Keratinocyte (primary cell): ENCODE measurements at regions not wholly inside any gene's neighbourhood (a gene's known extent, or its start where the extent isn't known, plus 50 kb on each side); places are given as distances from the start of the nearest gene placed in this dataset.

ENCODE experiments used
- DNase-seq: peaks from one replicate; pipeline ENCODE4 v3.0.0-alpha.2; 2011; ENCODE audit warnings: low read depth, missing footprints, low spot score
- FAIRE-seq: peaks from 2 replicates; lab custom pipeline; 2011; peaks lifted over from hg19 to GRCh38; lab: Jason Lieb, UNC
- H2AFZ ChIP-seq: 2 replicates; pipeline ENCODE4 v1.6.0; 2012; ENCODE audit warnings: low read length, control low read depth, inconsistent platforms; ENCODE audit not compliant: control insufficient read depth
- H3K27ac ChIP-seq: 2 replicates; pipeline ENCODE4 v1.5.1; 2011; ENCODE audit warnings: low read length; ENCODE audit not compliant: control insufficient read depth, insufficient read depth
- H3K27me3 ChIP-seq: 3 replicates; pipeline ENCODE4 v1.6.0; 2011; ENCODE audit warnings: low read length; ENCODE audit not compliant: control insufficient read depth, insufficient read depth; ENCODE audit errors: extremely low read depth
- H3K36me3 ChIP-seq, 2 experiments: 2 replicates in 1 of 2; 3 replicates in 1 of 2; pipeline ENCODE4 v1.5.1; 2011; ENCODE audit warnings: low read length in 2 of 2, mild to moderate bottlenecking in 1 of 2; ENCODE audit not compliant: control insufficient read depth in 2 of 2, insufficient read depth in 2 of 2; ENCODE audit errors: extremely low read depth in 1 of 2
- H3K4me1 ChIP-seq: 3 replicates; pipeline ENCODE4 v1.5.1; 2011; ENCODE audit warnings: low read length; ENCODE audit not compliant: control insufficient read depth, insufficient read depth; ENCODE audit errors: extremely low read depth
- H3K4me2 ChIP-seq: 3 replicates; pipeline ENCODE4 v1.6.0; 2011; ENCODE audit warnings: low read depth, low read length; ENCODE audit not compliant: control insufficient read depth, insufficient read depth; ENCODE audit errors: extremely low read depth
- H3K4me3 ChIP-seq, 3 experiments: fragments of 200-600 bp in 1 of 3; sonication (generic) in 1 of 3; 2 replicates in 2 of 3; 3 replicates in 1 of 3; pipeline ENCODE4 v1.5.1; 2011 to 2016; ENCODE audit warnings: low read length in 3 of 3, mild to moderate bottlenecking in 3 of 3, control low read depth in 2 of 3, inconsistent platforms in 1 of 3, low read depth in 1 of 3, mixed read lengths in 1 of 3, mixed run types in 1 of 3, moderate library complexity in 1 of 3; ENCODE audit not compliant: control insufficient read depth in 2 of 3, insufficient read depth in 2 of 3; ENCODE audit errors: extremely low read depth in 1 of 3
- H3K79me2 ChIP-seq: 2 replicates; pipeline ENCODE4 v1.6.0; 2012; ENCODE audit warnings: low read length; ENCODE audit not compliant: control insufficient read depth, insufficient read depth
- H3K9ac ChIP-seq: 3 replicates; pipeline ENCODE4 v1.6.0; 2011; ENCODE audit warnings: low read length; ENCODE audit not compliant: control insufficient read depth, insufficient read depth; ENCODE audit errors: extremely low read depth
- H3K9me1 ChIP-seq: 3 replicates; pipeline ENCODE4 v1.6.0; 2011; ENCODE audit warnings: low read length; ENCODE audit not compliant: control insufficient read depth, insufficient read depth; ENCODE audit errors: extremely low read depth
- H3K9me3 ChIP-seq: 2 replicates; pipeline ENCODE4 v1.5.1; 2012; ENCODE audit warnings: low read depth, low read length; ENCODE audit not compliant: control insufficient read depth
- H4K20me1 ChIP-seq: 3 replicates; pipeline ENCODE4 v1.6.0; 2011; ENCODE audit warnings: low read length; ENCODE audit not compliant: control insufficient read depth, insufficient read depth; ENCODE audit errors: extremely low read depth
- CTCF ChIP-seq, 3 experiments: IDR thresholded peaks in 1 of 3; conservative IDR thresholded peaks in 1 of 3; optimal IDR thresholded peaks in 1 of 3; 2 replicates in 2 of 3; 3 replicates in 1 of 3; pipeline versions ENCODE3 to v1.5.1; 2011; ENCODE audit warnings: low read length in 3 of 3, mild to moderate bottlenecking in 3 of 3, moderate library complexity in 2 of 3, control low read depth in 1 of 3, inconsistent platforms in 1 of 3; ENCODE audit not compliant: insufficient read depth in 2 of 3; ENCODE audit errors: extremely low read depth in 1 of 3
- EZH2 ChIP-seq: IDR thresholded peaks from one replicate; pipeline ENCODE4 v1.6.1; 2012; ENCODE audit warnings: inconsistent platforms, mild to moderate bottlenecking, low read length, moderate library complexity
- dilution Hi-C: fragments of 300-500 bp; cut with MboI; formaldehyde crosslinking; loops from one replicate; pipeline ENCODE4 v1.7.0; 2020; ENCODE audit warnings: low sequenced_read_pairs; ENCODE audit not compliant: extremely low pct_ligation_motif_present

DNA sequence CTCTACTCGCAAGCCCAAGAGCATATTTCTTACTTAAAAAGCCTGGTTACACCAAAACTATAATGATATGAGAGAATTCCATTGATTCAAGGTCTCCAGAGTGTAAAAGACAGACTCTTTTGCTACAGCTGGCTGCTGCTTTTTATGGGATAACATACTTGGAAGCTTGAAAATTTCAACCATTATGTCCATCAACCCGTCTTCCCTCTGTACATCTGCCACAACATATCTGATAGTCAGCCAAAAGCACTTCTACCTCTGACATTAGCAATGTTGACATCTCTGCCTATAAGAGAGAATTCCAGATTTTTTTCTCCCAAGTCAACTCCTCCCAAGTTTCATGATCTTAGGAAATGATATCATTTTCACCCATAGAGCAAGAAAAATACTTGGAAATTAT is 54.4 kb upstream of the IQCM start:
- no peak for TF ChIP-seq EZH2
- TF ChIP-seq CTCF (optimal IDR thresholded peaks at IDR 0.05 in 1 of 3, IDR thresholded peaks at IDR 0.05 in 1 of 3, conservative IDR thresholded peaks at IDR 0.05 in 1 of 3; ENCODE audit: extremely low read depth in 1 of 3, insufficient read depth in 2 of 3, low read length in 3 of 3): no peak
- DNase-seq (no peak), FAIRE-seq (no peak)
- H3K9me1 ChIP-seq: no peaks in the 10 kb centered on the region
- no peaks in the 10 kb centered on the region for H3K27me3 ChIP-seq
- no peak overlapping the region for H3K4me2 ChIP-seq
- H3K9me3 ChIP-seq: no peaks in the 10 kb centered on the region
- H3K27ac ChIP-seq: no peak overlapping the region
- no peak overlapping the region for H3K4me3 ChIP-seq
- dilution Hi-C loops: no loop called here
- no peak overlapping the region for H2AFZ ChIP-seq
- no peak overlapping the region for H3K9ac ChIP-seq
- no peaks in the 10 kb centered on the region for H4K20me1 ChIP-seq
- H3K36me3 ChIP-seq: no peaks in the 10 kb centered on the region
- H3K4me1 ChIP-seq: no peaks in the 10 kb centered on the region
- no peaks in the 10 kb centered on the region for H3K79me2 ChIP-seq

GRCh38 chr4:149881744-149882143 is 66.1 kb upstream of the IQCM start:
- no peak overlapping the region for H3K4me3 ChIP-seq
- DNase-seq (no peak), FAIRE-seq (no peak)
- H3K27me3 ChIP-seq: no peaks in the 10 kb centered on the region
- no peaks in the 10 kb centered on the region for H4K20me1 ChIP-seq
- no peaks in the 10 kb centered on the region for H3K36me3 ChIP-seq
- H3K9me3 ChIP-seq: no peaks in the 10 kb centered on the region
- no peak overlapping the region for H3K4me2 ChIP-seq
- H3K27ac ChIP-seq: no peak overlapping the region
- no peaks in the 10 kb centered on the region for H3K4me1 ChIP-seq
- no peaks in the 10 kb centered on the region for H3K9me1 ChIP-seq
- H3K9ac ChIP-seq: no peak overlapping the region
- H2AFZ ChIP-seq: no peak overlapping the region
- dilution Hi-C loops: no loop called here
- TF ChIP-seq EZH2 (no peak), CTCF (optimal IDR thresholded peaks at IDR 0.05 in 1 of 3, IDR thresholded peaks at IDR 0.05 in 1 of 3, conservative IDR thresholded peaks at IDR 0.05 in 1 of 3; ENCODE audit: extremely low read depth in 1 of 3, insufficient read depth in 2 of 3, low read length in 3 of 3) (no peak)
- H3K79me2 ChIP-seq: no peaks in the 10 kb centered on the region
